Uterus (tissue), 2 donors: ENCODE measurements at regions not wholly inside any gene's neighbourhood (a gene's known extent, or its start where the extent isn't known, plus 50 kb on each side); places are given as distances from the start of the nearest gene placed in this dataset.

ENCODE experiments used
- CTCF ChIP-seq, 4 experiments: fragments of 200-600 bp in 2 of 4; fragments of 450-650 bp in 2 of 4; sonication (generic) in 2 of 4; IDR thresholded peaks; one replicate each; pipeline ENCODE4 v1.5.1; 2016 to 2019; ENCODE audit warnings: antibody characterized with exemption in 4 of 4, mild to moderate bottlenecking in 2 of 4, moderate library complexity in 1 of 4
- POLR2A ChIP-seq, 2 donors: fragments of 450-650 bp; IDR thresholded peaks; one replicate each; pipeline ENCODE4 v1.6.1; 2016; ENCODE audit warnings: antibody characterized with exemption in 2 of 2, mild to moderate bottlenecking in 1 of 2, moderate library complexity in 1 of 2

- TF ChIP-seq CTCF (IDR thresholded peaks at IDR 0.05), result no peak
- no peak for TF ChIP-seq POLR2A (IDR thresholded peaks at IDR 0.05)
These were observed 58.7 kb downstream of the OTOR start for GRCh38 chr20:16806886-16807285.
